ENCODE measurements at regions not wholly inside any gene's neighbourhood (a gene's known extent, or its start where the extent isn't known, plus 50 kb on each side); places are given as distances from the start of the nearest gene placed in this dataset.

- Histone ChIP-seq H3K9me2 (replicated peaks; ENCODE audit: insufficient read depth, low read length) (no peaks in the 10 kb centered on the region), H3K36me3 (replicated peaks; ENCODE audit: insufficient read depth, low read length) (no peaks in the 10 kb centered on the region), H3K4me3 (ENCODE audit: low read length) (no peak overlapping the region), H3K9ac (ENCODE audit: low read length) (no peak overlapping the region), H3F3A (ENCODE audit: insufficient read depth, low read length) (no peaks in the 10 kb centered on the region), H3K4me1 (ENCODE audit: low read length) (no peaks in the 10 kb centered on the region), H3K27me3 (replicated peaks; ENCODE audit: insufficient read depth, low read length) (no peaks in the 10 kb centered on the region), H2AFZ (ENCODE audit: low read length) (no peak overlapping the region), H4K20me1 (ENCODE audit: insufficient read depth, low read length) (no peaks in the 10 kb centered on the region), H3K27ac (ENCODE audit: low read length) (no peak overlapping the region), H3K4me2 (ENCODE audit: low read depth, low read length) (no peak overlapping the region), H3K9me3 (replicated peaks; ENCODE audit: insufficient read depth, low read length) (no peaks in the 10 kb centered on the region), H3K79me2 (ENCODE audit: low read length) (no peaks in the 10 kb centered on the region)
- TF ChIP-seq EZH2phosphoT487 (IDR thresholded peaks at IDR 0.05; ENCODE audit: low read length) (no peak), EZH2 (optimal IDR thresholded peaks at IDR 0.05; ENCODE audit: low read depth, low read length) (no peak), CTCF (IDR thresholded peaks at IDR 0.05; ENCODE audit: low read length) (no peak)
- no peak for DNase-seq
Observed at GRCh38 chr16:9393591-9393990, 302.1 kb downstream of the HAPSTR1 start.

GRCh38 chr16:9395958-9396359, 304.5 kb downstream of the HAPSTR1 start:
- H4K20me1 ChIP-seq (ENCODE audit: insufficient read depth, low read length) = no peaks in the 10 kb centered on the region
- no peak overlapping the region for H3K4me2 ChIP-seq (ENCODE audit: low read depth, low read length)
- H3F3A ChIP-seq (ENCODE audit: insufficient read depth, low read length) = no peaks in the 10 kb centered on the region
- no peaks in the 10 kb centered on the region for H3K9me2 ChIP-seq (replicated peaks; ENCODE audit: insufficient read depth, low read length)
- no peaks in the 10 kb centered on the region for H3K79me2 ChIP-seq (ENCODE audit: low read length)
- H3K4me1 ChIP-seq (ENCODE audit: low read length) = no peaks in the 10 kb centered on the region
- no peaks in the 10 kb centered on the region for H3K36me3 ChIP-seq (replicated peaks; ENCODE audit: insufficient read depth, low read length)
- H3K27ac ChIP-seq (ENCODE audit: low read length) = no peak overlapping the region
- TF ChIP-seq CTCF (IDR thresholded peaks at IDR 0.05; ENCODE audit: low read length) = no peak
- no peak for TF ChIP-seq EZH2phosphoT487 (IDR thresholded peaks at IDR 0.05; ENCODE audit: low read length)
- no peak for TF ChIP-seq EZH2 (optimal IDR thresholded peaks at IDR 0.05; ENCODE audit: low read depth, low read length)
- DNase-seq = no peak
- no peak overlapping the region for H3K4me3 ChIP-seq (ENCODE audit: low read length)
- no peak overlapping the region for H3K9ac ChIP-seq (ENCODE audit: low read length)
- H2AFZ ChIP-seq (ENCODE audit: low read length) = no peak overlapping the region
- no peaks in the 10 kb centered on the region for H3K9me3 ChIP-seq (replicated peaks; ENCODE audit: insufficient read depth, low read length)
- no peaks in the 10 kb centered on the region for H3K27me3 ChIP-seq (replicated peaks; ENCODE audit: insufficient read depth, low read length)

GRCh38 chr16:9399573-9399972, 308.1 kb downstream of the HAPSTR1 start:
- Histone ChIP-seq H3K4me2 (ENCODE audit: low read depth, low read length) (no peak overlapping the region), H4K20me1 (ENCODE audit: insufficient read depth, low read length) (no peaks in the 10 kb centered on the region), H3K79me2 (ENCODE audit: low read length) (no peaks in the 10 kb centered on the region), H3K27ac (ENCODE audit: low read length) (no peak overlapping the region), H3K36me3 (replicated peaks; ENCODE audit: insufficient read depth, low read length) (no peaks in the 10 kb centered on the region), H3F3A (ENCODE audit: insufficient read depth, low read length) (no peaks in the 10 kb centered on the region), H3K4me1 (ENCODE audit: low read length) (no peaks in the 10 kb centered on the region), H2AFZ (ENCODE audit: low read length) (no peak overlapping the region), H3K27me3 (replicated peaks; ENCODE audit: insufficient read depth, low read length) (no peaks in the 10 kb centered on the region), H3K9me2 (replicated peaks; ENCODE audit: insufficient read depth, low read length) (no peaks in the 10 kb centered on the region), H3K4me3 (ENCODE audit: low read length) (no peak overlapping the region), H3K9me3 (replicated peaks; ENCODE audit: insufficient read depth, low read length) (no peaks in the 10 kb centered on the region), H3K9ac (ENCODE audit: low read length) (no peak overlapping the region)
- TF ChIP-seq CTCF (IDR thresholded peaks at IDR 0.05; ENCODE audit: low read length) = no peak
- TF ChIP-seq EZH2 (optimal IDR thresholded peaks at IDR 0.05; ENCODE audit: low read depth, low read length) = no peak
- no peak for TF ChIP-seq EZH2phosphoT487 (IDR thresholded peaks at IDR 0.05; ENCODE audit: low read length)
- no peak for DNase-seq
